ENCODE measurements at regions not wholly inside any gene's neighbourhood (a gene's known extent, or its start where the extent isn't known, plus 50 kb on each side); places are given as distances from the start of the nearest gene placed in this dataset.

- H3K4me3 ChIP-seq (ENCODE audit: low read depth, low read length) = no peak overlapping the region
- TF ChIP-seq, protein P1, sequence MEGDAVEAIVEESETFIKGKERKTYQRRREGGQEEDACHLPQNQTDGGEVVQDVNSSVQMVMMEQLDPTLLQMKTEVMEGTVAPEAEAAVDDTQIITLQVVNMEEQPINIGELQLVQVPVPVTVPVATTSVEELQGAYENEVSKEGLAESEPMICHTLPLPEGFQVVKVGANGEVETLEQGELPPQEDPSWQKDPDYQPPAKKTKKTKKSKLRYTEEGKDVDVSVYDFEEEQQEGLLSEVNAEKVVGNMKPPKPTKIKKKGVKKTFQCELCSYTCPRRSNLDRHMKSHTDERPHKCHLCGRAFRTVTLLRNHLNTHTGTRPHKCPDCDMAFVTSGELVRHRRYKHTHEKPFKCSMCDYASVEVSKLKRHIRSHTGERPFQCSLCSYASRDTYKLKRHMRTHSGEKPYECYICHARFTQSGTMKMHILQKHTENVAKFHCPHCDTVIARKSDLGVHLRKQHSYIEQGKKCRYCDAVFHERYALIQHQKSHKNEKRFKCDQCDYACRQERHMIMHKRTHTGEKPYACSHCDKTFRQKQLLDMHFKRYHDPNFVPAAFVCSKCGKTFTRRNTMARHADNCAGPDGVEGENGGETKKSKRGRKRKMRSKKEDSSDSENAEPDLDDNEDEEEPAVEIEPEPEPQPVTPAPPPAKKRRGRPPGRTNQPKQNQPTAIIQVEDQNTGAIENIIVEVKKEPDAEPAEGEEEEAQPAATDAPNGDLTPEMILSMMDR (IDR thresholded peaks at IDR 0.05; ENCODE audit: control insufficient read depth, extremely low read depth, insufficient read depth) = no peak
- DNase-seq (ENCODE audit: low read depth) = no peak
These were observed 168.5 kb downstream of the CBLN2 start for GRCh38 chr18:72375618-72376017.

- TF ChIP-seq, protein P1 (IDR thresholded peaks at IDR 0.05; ENCODE audit: control insufficient read depth, extremely low read depth, insufficient read depth) = no peak
- DNase-seq (ENCODE audit: low read depth) = no peak
- H3K4me3 ChIP-seq (ENCODE audit: low read depth, low read length) = no peak overlapping the region
These were observed 172.1 kb downstream of the CBLN2 start for GRCh38 chr18:72372076-72372475.

GRCh38 chr18:72368308-72368707 is 175.8 kb downstream of the CBLN2 start:
- no peak for DNase-seq (ENCODE audit: low read depth)
- TF ChIP-seq, protein P1 (IDR thresholded peaks at IDR 0.05; ENCODE audit: control insufficient read depth, extremely low read depth, insufficient read depth) = no peak
- no peak overlapping the region for H3K4me3 ChIP-seq (ENCODE audit: low read depth, low read length)

DNA sequence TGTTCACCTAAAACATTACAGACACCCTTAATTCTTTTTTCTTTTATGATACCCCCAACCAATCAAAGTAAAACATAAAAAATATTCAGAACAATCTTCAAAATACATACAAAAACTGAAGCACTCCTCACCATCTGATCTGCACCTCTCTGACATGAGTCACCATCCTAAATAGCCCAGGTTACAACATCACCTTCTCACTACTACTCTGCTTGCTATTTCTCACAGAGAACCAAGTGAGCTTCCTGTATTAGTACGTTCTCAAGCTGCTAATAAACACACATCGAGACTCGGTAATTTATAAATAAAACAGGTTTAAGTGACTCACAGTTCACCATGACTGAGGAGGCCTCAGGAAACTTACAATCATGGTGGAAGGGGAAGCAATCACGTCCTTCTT is 183.5 kb downstream of the CBLN2 start:
- no peak for DNase-seq (ENCODE audit: low read depth)
- no peak overlapping the region for H3K4me3 ChIP-seq (ENCODE audit: low read depth, low read length)
- TF ChIP-seq, protein P1 (IDR thresholded peaks at IDR 0.05; ENCODE audit: control insufficient read depth, extremely low read depth, insufficient read depth) = no peak

- no peak for DNase-seq (ENCODE audit: low read depth)
These were observed 201.2 kb downstream of the CBLN2 start for GRCh38 chr18:72342933-72343332.

GRCh38 chr18:72339976-72340375 is 204.2 kb downstream of the CBLN2 start:
- no peak overlapping the region for H3K4me3 ChIP-seq (ENCODE audit: low read depth, low read length)
- TF ChIP-seq, protein P1 (IDR thresholded peaks at IDR 0.05; ENCODE audit: control insufficient read depth, extremely low read depth, insufficient read depth) = no peak
- no peak for DNase-seq (ENCODE audit: low read depth)

More at GRCh38 chr18:72342933-72343332, 201.2 kb downstream of the CBLN2 start:
- TF ChIP-seq, protein P1 (IDR thresholded peaks at IDR 0.05; ENCODE audit: control insufficient read depth, extremely low read depth, insufficient read depth) = no peak
- H3K4me3 ChIP-seq (ENCODE audit: low read depth, low read length) = no peak overlapping the region

GRCh38 chr18:72336786-72337185 is 207.4 kb downstream of the CBLN2 start:
- no peak overlapping the region for H3K4me3 ChIP-seq (ENCODE audit: low read depth, low read length)
- no peak for DNase-seq (ENCODE audit: low read depth)
- TF ChIP-seq, protein P1 (IDR thresholded peaks at IDR 0.05; ENCODE audit: control insufficient read depth, extremely low read depth, insufficient read depth) = no peak
